ENCODE measurements at regions not wholly inside any gene's neighbourhood (a gene's known extent, or its start where the extent isn't known, plus 50 kb on each side); places are given as distances from the start of the nearest gene placed in this dataset.

DNA sequence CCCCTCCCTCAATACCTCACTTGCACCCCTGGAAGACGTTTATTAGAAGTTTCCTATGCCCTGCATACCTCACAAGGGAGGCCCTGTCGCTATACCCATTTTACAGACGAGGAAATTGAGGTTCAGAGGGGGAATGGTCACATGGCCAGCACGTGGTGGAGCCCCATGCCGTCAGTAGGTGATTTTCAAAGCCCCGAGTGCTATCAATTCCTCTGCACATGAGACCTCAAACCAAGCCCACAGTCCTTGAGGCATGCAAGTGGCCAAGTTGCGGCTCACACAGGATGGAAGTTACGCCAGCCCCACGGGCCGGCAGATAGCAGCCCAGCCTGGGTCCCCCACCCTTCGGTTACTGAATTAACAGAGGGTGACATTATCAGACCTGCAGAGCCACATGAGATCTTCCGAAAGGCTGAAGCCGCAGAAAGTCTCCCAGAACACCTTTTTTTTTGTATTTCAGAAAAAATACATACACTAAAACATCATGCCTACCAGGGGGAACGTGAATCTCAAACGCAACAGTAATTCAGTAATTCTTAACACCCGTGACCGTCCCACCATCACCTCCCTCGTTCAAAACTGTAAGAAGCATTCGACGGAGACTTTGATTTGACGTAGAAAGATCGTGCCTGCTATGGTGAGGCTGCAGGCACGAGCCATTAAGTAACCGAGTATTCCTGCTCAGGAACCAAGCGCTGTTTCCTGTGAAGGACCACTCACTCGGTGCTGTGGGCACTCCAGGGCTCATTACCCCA lies 129.0 kb downstream of the RFLNA start:
- TF ChIP-seq POLR2A (IDR thresholded peaks at IDR 0.05) (no peak), CTCF (IDR thresholded peaks at IDR 0.05) (no peak)
